Sigmoid colon (tissue), 6 donors: ENCODE measurements at regions not wholly inside any gene's neighbourhood (a gene's known extent, or its start where the extent isn't known, plus 50 kb on each side); places are given as distances from the start of the nearest gene placed in this dataset.

Source experiments
- DNase-seq: peaks from one replicate; pipeline ENCODE4 v3.0.0-alpha.2; 2019
- H3K27ac ChIP-seq, 4 donors: fragments of 200-600 bp; sonication (generic); one replicate each; pipeline ENCODE4 v1.5.1; 2016 to 2019; ENCODE audit warnings: mild to moderate bottlenecking in 1 of 4
- H3K27me3 ChIP-seq, 3 donors: fragments of 200-600 bp; sonication (generic); one replicate each; pipeline ENCODE4 v1.5.1; 2019; ENCODE audit warnings: mild to moderate bottlenecking in 1 of 3
- H3K36me3 ChIP-seq, 4 donors: fragments of 200-600 bp; sonication (generic); one replicate each; pipeline ENCODE4 v1.5.1; 2016 to 2019
- H3K4me1 ChIP-seq, 4 donors: fragments of 200-600 bp; sonication (generic); one replicate each; pipeline ENCODE4 v1.5.1; 2017 to 2019
- H3K4me3 ChIP-seq, 4 donors: fragments of 200-600 bp; sonication (generic); one replicate each; pipeline ENCODE4 v1.5.1; 2017 to 2019; ENCODE audit warnings: mild to moderate bottlenecking in 2 of 4, moderate library complexity in 1 of 4
- H3K9me3 ChIP-seq, 4 donors: fragments of 200-600 bp in 3 of 4; sonication (generic) in 3 of 4; one replicate each; pipeline versions ENCODE4 v1.5.1 to v1.6.1; 2013 to 2019
- EP300 ChIP-seq, 4 donors: sonication (generic); formaldehyde crosslinking; IDR thresholded peaks; one replicate each; pipeline ENCODE4 v1.6.1; 2017; ENCODE audit warnings: antibody characterized with exemption in 4 of 4
- POLR2A ChIP-seq, 2 donors: fragments of 450-650 bp; IDR thresholded peaks; one replicate each; pipeline ENCODE4 v1.6.1; 2016; ENCODE audit warnings: antibody characterized with exemption in 2 of 2, mild to moderate bottlenecking in 2 of 2, moderate library complexity in 2 of 2
- POLR2AphosphoS5 ChIP-seq, 4 donors: sonication (generic); formaldehyde crosslinking; IDR thresholded peaks; one replicate each; pipeline ENCODE4 v1.6.1; 2017; ENCODE audit warnings: antibody characterized with exemption in 4 of 4
- WGBS, 2 donors: extraction: QIAGEN DNeasy Blood & Tissue Kit; methylation state at CpG; one replicate each; pipeline ENCODE4 v1.1.7; 2013; 5-methylcytosine and 5-hydroxymethylcytosine counted together
- intact Hi-C: fragments of 100-400 bp; cut with DNase I; formaldehyde crosslinking; loops from one replicate; pipeline ENCODE4 v1.15.1; 2023
- TF ChIP-seq, protein P1 (sequence below), 4 experiments: fragments of 450-650 bp in 3 of 4; fragments of 200-600 bp in 1 of 4; IDR thresholded peaks; one replicate each; pipeline ENCODE4 v1.5.1; 2016 to 2019; ENCODE audit warnings: antibody characterized with exemption in 4 of 4, mild to moderate bottlenecking in 3 of 4, moderate library complexity in 2 of 4
- donor health status: healthy with polysubstance abuse.
- donor health status: healthy.

DNA sequence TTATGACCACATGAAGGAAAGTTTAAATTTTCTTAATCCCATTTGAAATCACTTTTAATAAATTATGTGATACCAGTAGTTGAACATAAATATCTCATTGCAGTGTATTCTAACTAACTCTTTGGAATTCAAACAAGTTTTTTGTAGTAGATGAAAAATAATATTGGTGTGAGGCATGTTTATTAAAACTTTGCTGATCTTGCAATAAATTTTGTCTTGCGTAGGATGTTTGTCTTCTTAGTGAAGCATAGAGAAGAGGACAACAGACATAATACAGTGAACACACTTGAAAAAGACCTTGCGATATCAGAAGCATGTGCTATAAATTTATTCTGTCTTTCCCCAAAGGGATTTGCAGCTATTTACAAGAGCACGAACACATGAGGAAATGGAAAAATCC, 140.7 kb downstream of the HTR1B start:
- intact Hi-C loops: no loop called here
- 85 to 87% methylated on average over 3 of the region's 3 CpGs for WGBS, 2 donors
- DNase-seq: no peak
- no peak for TF ChIP-seq POLR2AphosphoS5 (IDR thresholded peaks at IDR 0.05)
- TF ChIP-seq POLR2A (IDR thresholded peaks at IDR 0.05): no peak
- no peak for TF ChIP-seq EP300 (IDR thresholded peaks at IDR 0.05)
- TF ChIP-seq, protein P1, sequence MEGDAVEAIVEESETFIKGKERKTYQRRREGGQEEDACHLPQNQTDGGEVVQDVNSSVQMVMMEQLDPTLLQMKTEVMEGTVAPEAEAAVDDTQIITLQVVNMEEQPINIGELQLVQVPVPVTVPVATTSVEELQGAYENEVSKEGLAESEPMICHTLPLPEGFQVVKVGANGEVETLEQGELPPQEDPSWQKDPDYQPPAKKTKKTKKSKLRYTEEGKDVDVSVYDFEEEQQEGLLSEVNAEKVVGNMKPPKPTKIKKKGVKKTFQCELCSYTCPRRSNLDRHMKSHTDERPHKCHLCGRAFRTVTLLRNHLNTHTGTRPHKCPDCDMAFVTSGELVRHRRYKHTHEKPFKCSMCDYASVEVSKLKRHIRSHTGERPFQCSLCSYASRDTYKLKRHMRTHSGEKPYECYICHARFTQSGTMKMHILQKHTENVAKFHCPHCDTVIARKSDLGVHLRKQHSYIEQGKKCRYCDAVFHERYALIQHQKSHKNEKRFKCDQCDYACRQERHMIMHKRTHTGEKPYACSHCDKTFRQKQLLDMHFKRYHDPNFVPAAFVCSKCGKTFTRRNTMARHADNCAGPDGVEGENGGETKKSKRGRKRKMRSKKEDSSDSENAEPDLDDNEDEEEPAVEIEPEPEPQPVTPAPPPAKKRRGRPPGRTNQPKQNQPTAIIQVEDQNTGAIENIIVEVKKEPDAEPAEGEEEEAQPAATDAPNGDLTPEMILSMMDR (IDR thresholded peaks at IDR 0.05): no peak
- no peaks in the 10 kb centered on the region for H3K27me3 ChIP-seq
- H3K27ac ChIP-seq: no peak overlapping the region
- no peaks in the 10 kb centered on the region for H3K4me1 ChIP-seq
- peaks cover 0 to 2% (median 0%) of the 10 kb centered on the region in 4 donors for H3K9me3 ChIP-seq
- no peaks in the 10 kb centered on the region for H3K36me3 ChIP-seq
- no peak overlapping the region for H3K4me3 ChIP-seq

DNA sequence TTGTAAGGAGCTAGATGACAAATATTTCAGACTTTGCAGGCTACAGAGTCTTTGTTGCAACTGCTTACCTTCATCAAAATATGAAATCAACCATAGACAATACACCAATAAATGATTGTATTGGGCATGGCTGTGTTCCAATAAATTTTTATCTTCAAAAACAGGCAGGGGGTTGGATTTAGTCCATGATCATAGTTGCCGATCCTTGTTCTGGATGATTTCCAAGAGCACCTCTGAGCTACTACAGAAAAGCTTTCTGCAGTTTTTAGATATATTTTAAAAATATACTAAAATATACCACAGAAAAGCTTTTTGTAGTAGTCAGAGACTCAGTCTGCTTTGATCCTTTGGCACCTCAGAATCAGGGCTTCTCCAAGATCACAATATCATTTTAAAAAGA, 145.0 kb downstream of the HTR1B start:
- no peaks in the 10 kb centered on the region for H3K27me3 ChIP-seq
- no peaks in the 10 kb centered on the region for H3K9me3 ChIP-seq
- WGBS, 2 donors: 84 to 85% methylated on average over 1 of the region's 1 CpG
- TF ChIP-seq, protein P1 (IDR thresholded peaks at IDR 0.05): no peak
- no peak for TF ChIP-seq POLR2AphosphoS5 (IDR thresholded peaks at IDR 0.05)
- no peak for TF ChIP-seq POLR2A (IDR thresholded peaks at IDR 0.05)
- TF ChIP-seq EP300 (IDR thresholded peaks at IDR 0.05): no peak
- no peak overlapping the region for H3K4me3 ChIP-seq
- no peaks in the 10 kb centered on the region for H3K4me1 ChIP-seq
- no peak overlapping the region for H3K27ac ChIP-seq
- no peak for DNase-seq
- no peaks in the 10 kb centered on the region for H3K36me3 ChIP-seq
- intact Hi-C loops: no loop called here

DNA sequence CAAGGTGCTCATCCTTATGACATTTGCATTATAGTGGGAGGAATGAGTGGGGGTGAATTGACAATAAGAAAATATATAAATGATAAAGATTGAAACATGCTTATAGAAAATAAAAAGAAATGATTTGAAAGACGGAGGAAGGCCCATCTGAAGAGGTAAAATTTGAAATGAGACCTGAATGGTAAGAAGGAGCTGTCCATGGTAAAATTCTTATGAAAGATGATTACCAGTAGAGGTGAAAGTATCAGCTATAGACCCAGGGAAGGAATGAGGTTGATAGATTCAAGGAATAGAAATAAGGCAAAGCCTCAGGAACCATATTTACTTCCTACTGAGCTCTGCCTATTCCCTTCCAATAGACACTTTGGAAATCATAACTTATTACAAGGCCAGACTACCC, 149.7 kb downstream of the HTR1B start:
- H3K36me3 ChIP-seq: no peaks in the 10 kb centered on the region
- no peak overlapping the region for H3K27ac ChIP-seq
- no peaks in the 10 kb centered on the region for H3K27me3 ChIP-seq
- intact Hi-C loops: no loop called here
- no peak for DNase-seq
- no peak for TF ChIP-seq POLR2AphosphoS5 (IDR thresholded peaks at IDR 0.05)
- no peak for TF ChIP-seq EP300 (IDR thresholded peaks at IDR 0.05)
- TF ChIP-seq, protein P1 (IDR thresholded peaks at IDR 0.05): no peak
- TF ChIP-seq POLR2A (IDR thresholded peaks at IDR 0.05): no peak
- no peaks in the 10 kb centered on the region for H3K4me1 ChIP-seq
- no peak overlapping the region for H3K4me3 ChIP-seq
- 79 to 84% methylated on average over 1 of the region's 1 CpG for WGBS, 2 donors
- no peaks in the 10 kb centered on the region for H3K9me3 ChIP-seq

DNA sequence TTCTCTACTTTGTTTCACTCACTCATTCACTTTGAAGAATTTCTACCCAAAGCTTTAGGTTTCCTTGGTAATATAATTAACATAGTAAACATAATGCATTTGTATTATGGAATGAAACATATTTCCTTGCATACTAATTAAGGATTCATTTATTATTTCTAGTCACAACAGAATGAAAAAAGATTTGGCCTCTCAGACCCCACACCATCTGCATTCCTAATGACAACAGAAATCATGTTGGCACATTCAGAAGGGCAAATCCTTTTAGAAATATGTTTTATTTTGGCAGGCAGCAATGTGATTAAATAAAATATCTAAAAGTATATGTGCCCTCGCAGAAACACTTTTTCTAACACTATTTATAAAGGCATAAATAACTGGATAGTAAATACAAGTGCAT, 163.4 kb downstream of the HTR1B start:
- no peaks in the 10 kb centered on the region for H3K36me3 ChIP-seq
- H3K4me3 ChIP-seq: no peak overlapping the region
- WGBS, 2 donors: 78 to 81% methylated on average over 1 of the region's 1 CpG
- no peaks in the 10 kb centered on the region for H3K27me3 ChIP-seq
- H3K9me3 ChIP-seq: peaks cover 0 to 1% (median 0%) of the 10 kb centered on the region in 4 donors
- no peaks in the 10 kb centered on the region for H3K4me1 ChIP-seq
- TF ChIP-seq, protein P1 (IDR thresholded peaks at IDR 0.05): no peak
- TF ChIP-seq EP300 (IDR thresholded peaks at IDR 0.05) (no peak), POLR2AphosphoS5 (IDR thresholded peaks at IDR 0.05) (no peak), POLR2A (IDR thresholded peaks at IDR 0.05) (no peak)
- intact Hi-C loops: no loop called here
- DNase-seq: no peak
- no peak overlapping the region for H3K27ac ChIP-seq

DNA sequence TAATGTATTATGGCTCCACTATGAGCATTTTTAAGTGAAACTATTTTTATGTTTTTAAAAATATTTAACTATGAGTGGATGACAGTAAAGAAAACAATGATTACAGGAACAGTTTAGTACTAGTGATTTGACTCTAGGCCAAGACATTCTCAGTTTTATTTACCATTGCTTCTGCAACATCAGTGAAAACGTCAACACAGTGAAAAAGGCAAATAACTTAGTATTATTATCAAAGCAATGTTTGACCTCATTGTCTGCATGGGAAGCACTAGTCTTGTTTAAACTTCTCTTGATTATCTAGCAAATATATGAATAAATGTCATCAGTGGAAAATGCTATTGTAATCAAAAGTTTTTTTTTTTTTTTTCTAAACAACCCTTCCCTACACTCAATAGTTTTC, 165.0 kb downstream of the HTR1B start:
- 21 to 56% methylated on average over 1 of the region's 1 CpG for WGBS, 2 donors
- peaks cover 0 to 1% (median 0%) of the 10 kb centered on the region in 4 donors for H3K9me3 ChIP-seq
- H3K4me1 ChIP-seq: no peaks in the 10 kb centered on the region
- intact Hi-C loops: no loop called here
- no peak overlapping the region for H3K4me3 ChIP-seq
- no peak for DNase-seq
- no peaks in the 10 kb centered on the region for H3K36me3 ChIP-seq
- H3K27me3 ChIP-seq: no peaks in the 10 kb centered on the region
- TF ChIP-seq POLR2AphosphoS5 (IDR thresholded peaks at IDR 0.05): no peak
- no peak for TF ChIP-seq POLR2A (IDR thresholded peaks at IDR 0.05)
- TF ChIP-seq, protein P1 (IDR thresholded peaks at IDR 0.05): no peak
- no peak for TF ChIP-seq EP300 (IDR thresholded peaks at IDR 0.05)
- H3K27ac ChIP-seq: no peak overlapping the region
